BJ (cell line): ENCODE measurements at regions not wholly inside any gene's neighbourhood (a gene's known extent, or its start where the extent isn't known, plus 50 kb on each side); places are given as distances from the start of the nearest gene placed in this dataset.

Source experiments
- CTCF ChIA-PET: fragments of 350-600 bp; formaldehyde crosslinking; extraction: SDS; loops from one replicate; lab custom pipeline; 2021; ENCODE audit warnings: antibody characterized with exemption, inconsistent platforms; lab: Yijun Ruan, JAX
- POLR2A ChIA-PET: fragments of 300-600 bp; sonication (Branson Sonifier 250); formaldehyde crosslinking; extraction: SDS; loops from one replicate; lab custom pipeline; 2021; ENCODE audit warnings: antibody characterized with exemption; lab: Charles Lee
- DNase-seq: peaks from one replicate; pipeline ENCODE4 v3.0.0-alpha.2; 2011; ENCODE audit warnings: low read depth
- H3K27me3 ChIP-seq: 2 replicates; pipeline ENCODE4 v1.6.0; 2011; ENCODE audit warnings: low read length; ENCODE audit not compliant: control insufficient read depth, insufficient read depth
- H3K36me3 ChIP-seq: 2 replicates; pipeline ENCODE4 v1.5.1; 2011; ENCODE audit warnings: low read length; ENCODE audit not compliant: control insufficient read depth, insufficient read depth
- H3K4me3 ChIP-seq: 2 replicates; pipeline ENCODE4 v1.5.1; 2011; ENCODE audit warnings: low read depth, mild to moderate bottlenecking, control low read depth, low read length
- TF ChIP-seq, protein P1 (sequence below): IDR thresholded peaks from 2 replicates; pipeline ENCODE4 v1.5.1; 2011; ENCODE audit warnings: low read depth, mild to moderate bottlenecking, control low read depth, inconsistent platforms, low read length, moderate library complexity; ENCODE audit not compliant: insufficient read depth

- POLR2A ChIA-PET: no interaction called here
- TF ChIP-seq, protein P1, sequence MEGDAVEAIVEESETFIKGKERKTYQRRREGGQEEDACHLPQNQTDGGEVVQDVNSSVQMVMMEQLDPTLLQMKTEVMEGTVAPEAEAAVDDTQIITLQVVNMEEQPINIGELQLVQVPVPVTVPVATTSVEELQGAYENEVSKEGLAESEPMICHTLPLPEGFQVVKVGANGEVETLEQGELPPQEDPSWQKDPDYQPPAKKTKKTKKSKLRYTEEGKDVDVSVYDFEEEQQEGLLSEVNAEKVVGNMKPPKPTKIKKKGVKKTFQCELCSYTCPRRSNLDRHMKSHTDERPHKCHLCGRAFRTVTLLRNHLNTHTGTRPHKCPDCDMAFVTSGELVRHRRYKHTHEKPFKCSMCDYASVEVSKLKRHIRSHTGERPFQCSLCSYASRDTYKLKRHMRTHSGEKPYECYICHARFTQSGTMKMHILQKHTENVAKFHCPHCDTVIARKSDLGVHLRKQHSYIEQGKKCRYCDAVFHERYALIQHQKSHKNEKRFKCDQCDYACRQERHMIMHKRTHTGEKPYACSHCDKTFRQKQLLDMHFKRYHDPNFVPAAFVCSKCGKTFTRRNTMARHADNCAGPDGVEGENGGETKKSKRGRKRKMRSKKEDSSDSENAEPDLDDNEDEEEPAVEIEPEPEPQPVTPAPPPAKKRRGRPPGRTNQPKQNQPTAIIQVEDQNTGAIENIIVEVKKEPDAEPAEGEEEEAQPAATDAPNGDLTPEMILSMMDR: no peak
These were observed 456.2 kb upstream of the NECTIN3 start for GRCh38 chr3:110615454-110615853.

GRCh38 chr3:110618512-110619226 lies 452.9 kb upstream of the NECTIN3 start:
- DNase-seq: no peak
- CTCF ChIA-PET: no interaction called here
- TF ChIP-seq, protein P1: no peak
- no peaks in the 10 kb centered on the region for H3K27me3 ChIP-seq
- POLR2A ChIA-PET: no interaction called here
- H3K4me3 ChIP-seq: no peak overlapping the region
- H3K36me3 ChIP-seq: no peaks in the 10 kb centered on the region

More at GRCh38 chr3:110615454-110615853, 456.2 kb upstream of the NECTIN3 start:
- Histone ChIP-seq H3K36me3 (no peaks in the 10 kb centered on the region), H3K27me3 (no peaks in the 10 kb centered on the region), H3K4me3 (no peak overlapping the region)
- CTCF ChIA-PET: no interaction called here
- DNase-seq: no peak

- ChIA-PET POLR2A (no interaction called here), CTCF (interaction anchor here (1.1 to 2.2 kb wide), 2 partner anchors 7 to 9 kb away, joined by 4 to 5 read pairs; no protein-coding TSS in a partner anchor)
- TF ChIP-seq, protein P1: no peak
These were observed 451.5 kb upstream of the NECTIN3 start for GRCh38 chr3:110620118-110620517.

DNA sequence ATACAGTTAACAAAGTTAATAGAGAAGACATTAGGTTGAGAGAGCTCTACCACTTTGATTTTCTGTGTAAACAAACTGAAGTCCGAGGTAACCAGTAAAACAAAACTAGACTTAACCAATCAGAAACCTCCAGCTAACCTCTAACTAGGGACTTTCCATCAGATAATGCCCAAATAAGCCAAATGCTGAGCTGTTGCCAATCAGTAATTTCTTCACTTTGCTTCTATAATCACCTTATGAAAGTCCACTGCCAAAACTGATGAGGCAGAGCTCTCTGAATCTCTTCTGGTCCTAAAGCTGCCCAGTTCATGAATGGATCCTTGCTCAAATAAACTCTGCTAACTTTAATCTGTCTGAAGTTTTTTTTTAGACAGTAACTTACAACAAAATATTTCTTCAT lies 448.0 kb upstream of the NECTIN3 start:
- Histone ChIP-seq H3K27me3 (no peaks in the 10 kb centered on the region), H3K4me3 (no peak overlapping the region), H3K36me3 (no peaks in the 10 kb centered on the region)
- POLR2A ChIA-PET: no interaction called here
- CTCF ChIA-PET: no interaction called here
- TF ChIP-seq, protein P1: no peak
- DNase-seq: no peak

More at GRCh38 chr3:110620118-110620517, 451.5 kb upstream of the NECTIN3 start:
- Histone ChIP-seq H3K4me3 (no peak overlapping the region), H3K36me3 (no peaks in the 10 kb centered on the region), H3K27me3 (no peaks in the 10 kb centered on the region)
- no peak for DNase-seq

DNA sequence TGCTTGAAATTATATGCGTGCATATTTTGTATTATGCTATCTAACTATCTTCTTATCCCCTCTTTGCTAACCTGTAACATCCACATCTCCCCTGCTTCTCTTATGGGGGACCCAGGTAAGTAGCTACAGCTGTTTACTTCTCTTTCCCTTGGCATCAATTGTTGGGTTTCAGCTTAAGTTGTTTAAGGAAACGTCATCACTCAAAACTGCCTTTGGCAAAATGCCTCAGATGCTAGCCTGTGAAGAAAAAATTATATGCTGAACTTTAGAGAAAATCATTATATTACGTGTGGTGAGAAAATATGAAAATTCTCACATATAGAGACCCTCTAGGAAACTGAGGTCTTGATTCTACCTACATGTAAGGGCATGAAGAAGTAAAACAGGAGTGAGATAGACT lies 447.0 kb upstream of the NECTIN3 start:
- TF ChIP-seq, protein P1: no peak
- H3K36me3 ChIP-seq: no peaks in the 10 kb centered on the region
- H3K4me3 ChIP-seq: no peak overlapping the region
- no peaks in the 10 kb centered on the region for H3K27me3 ChIP-seq
- ChIA-PET CTCF (no interaction called here), POLR2A (no interaction called here)
- DNase-seq: no peak
